GM23338 (cell line): ENCODE measurements at regions not wholly inside any gene's neighbourhood (a gene's known extent, or its start where the extent isn't known, plus 50 kb on each side); places are given as distances from the start of the nearest gene placed in this dataset.

Experiments
- ATAC-seq: fragments of 200-7000 bp; cut with Tn5 transposase; 3 replicates; pipeline ENCODE4 v1.9.1; 2020
- DNase-seq: peaks from one replicate; pipeline ENCODE4 v3.0.0-alpha.2; 2015; ENCODE audit warnings: low spot score
- H2AFZ ChIP-seq: fragments of 200-600 bp; sonication (generic); 2 replicates; pipeline ENCODE4 v1.8.0; 2016; ENCODE audit warnings: antibody characterized with exemption, mild to moderate bottlenecking, moderate library complexity
- H3F3A ChIP-seq: fragments of 200-600 bp; sonication (generic); replicated peaks from 2 replicates; pipeline ENCODE4 v1.8.0; 2017; ENCODE audit warnings: antibody characterized with exemption, mixed run types, low read depth
- H3K27ac ChIP-seq: fragments of 200-600 bp; sonication (generic); 2 replicates; pipeline ENCODE4 v1.6.1; 2016; ENCODE audit warnings: low read depth
- H3K27me3 ChIP-seq: fragments of 200-600 bp; sonication (generic); 2 replicates; pipeline ENCODE4 v1.8.0; 2016; ENCODE audit warnings: mild to moderate bottlenecking, mixed run types, moderate library complexity; ENCODE audit not compliant: insufficient read depth
- H3K36me3 ChIP-seq: fragments of 200-600 bp; sonication (generic); 2 replicates; pipeline ENCODE4 v1.8.0; 2016; ENCODE audit warnings: mild to moderate bottlenecking; ENCODE audit not compliant: insufficient read depth
- H3K4me1 ChIP-seq: fragments of 200-600 bp; sonication (generic); 2 replicates; pipeline ENCODE4 v1.8.0; 2016; ENCODE audit warnings: mild to moderate bottlenecking, moderate library complexity; ENCODE audit not compliant: insufficient read depth
- H3K4me2 ChIP-seq: fragments of 200-600 bp; sonication (generic); 2 replicates; pipeline ENCODE4 v1.7.1; 2017; ENCODE audit warnings: mixed run types
- H3K4me3 ChIP-seq: fragments of 200-600 bp; sonication (generic); 2 replicates; pipeline ENCODE4 v1.6.1; 2016; ENCODE audit warnings: mixed run types
- H3K79me2 ChIP-seq: fragments of 200-600 bp; sonication (generic); replicated peaks from 2 replicates; pipeline ENCODE4 v1.8.0; 2017; ENCODE audit warnings: mild to moderate bottlenecking; ENCODE audit not compliant: insufficient read depth
- H3K9me2 ChIP-seq: fragments of 200-600 bp; sonication (generic); 2 replicates; pipeline ENCODE4 v1.8.0; 2017; ENCODE audit not compliant: insufficient read depth
- H4K20me1 ChIP-seq: fragments of 200-600 bp; sonication (generic); replicated peaks from 2 replicates; pipeline ENCODE4 v1.8.0; 2017; ENCODE audit warnings: mild to moderate bottlenecking; ENCODE audit not compliant: insufficient read depth
- H3K27ac Mint-ChIP-seq: 2 replicates; pipeline ENCODE4 v1.8.0; 2020; ENCODE audit warnings: inconsistent platforms, mild to moderate bottlenecking, moderate library complexity, mixed read lengths
- H3K27me3 Mint-ChIP-seq: 3 replicates; pipeline ENCODE4 v1.8.0; 2022; ENCODE audit warnings: low read depth, mild to moderate bottlenecking, moderate library complexity, mixed read lengths, inconsistent platforms; ENCODE audit not compliant: insufficient read depth, poor library complexity
- H3K36me3 Mint-ChIP-seq: 3 replicates; pipeline ENCODE4 v1.8.0; 2021; ENCODE audit warnings: low read depth, mild to moderate bottlenecking, inconsistent platforms, moderate library complexity, mixed read lengths
- H3K4me1 Mint-ChIP-seq: 3 replicates; pipeline ENCODE4 v1.8.0; 2020; ENCODE audit warnings: mild to moderate bottlenecking, inconsistent platforms, mixed read lengths
- H3K4me3 Mint-ChIP-seq: 3 replicates; pipeline ENCODE4 v1.8.0; 2021; ENCODE audit warnings: moderate library complexity, mild to moderate bottlenecking, inconsistent platforms, mixed read lengths
- H3K9me3 Mint-ChIP-seq: 3 replicates; pipeline ENCODE4 v1.8.0; 2020; ENCODE audit warnings: moderate library complexity, mild to moderate bottlenecking, inconsistent platforms, mixed read lengths
- EZH2 ChIP-seq: fragments of 200-600 bp; sonication (generic); IDR thresholded peaks from one replicate; pipeline ENCODE4 v1.8.0; 2017; ENCODE audit warnings: antibody characterized with exemption, mild to moderate bottlenecking, low read depth; ENCODE audit not compliant: unreplicated experiment
- EZH2phosphoT487 ChIP-seq: fragments of 200-600 bp; sonication (generic); IDR thresholded peaks from one replicate; pipeline ENCODE4 v1.8.1; 2018; ENCODE audit warnings: antibody characterized with exemption; ENCODE audit not compliant: unreplicated experiment
- JUNB ChIP-seq: IDR thresholded peaks from one replicate; pipeline ENCODE4 v1.6.1; 2016; ENCODE audit warnings: antibody characterized with exemption; ENCODE audit not compliant: unreplicated experiment
- POLR2AphosphoS5 ChIP-seq: IDR thresholded peaks from 2 replicates; pipeline ENCODE4 v1.6.1; 2016; ENCODE audit warnings: antibody characterized with exemption, low read depth
- STAT1 ChIP-seq: IDR thresholded peaks from one replicate; pipeline ENCODE4 v1.6.1; 2016; ENCODE audit warnings: antibody characterized with exemption; ENCODE audit not compliant: unreplicated experiment
- TF ChIP-seq, protein P1 (sequence below): IDR thresholded peaks from one replicate; pipeline ENCODE4 v1.6.1; 2018; ENCODE audit warnings: antibody characterized with exemption; ENCODE audit not compliant: unreplicated experiment
- TF ChIP-seq, protein P2 (sequence below): fragments of 250-450 bp; sonication (Bioruptor Pico); IDR thresholded peaks from 2 replicates; pipeline ENCODE4 v1.5.0; 2020; ENCODE audit warnings: mild to moderate bottlenecking, moderate library complexity
- TF ChIP-seq, protein P3 (sequence below): IDR thresholded peaks from 2 replicates; pipeline ENCODE4 v1.6.1; 2016; ENCODE audit warnings: antibody characterized with exemption

DNA sequence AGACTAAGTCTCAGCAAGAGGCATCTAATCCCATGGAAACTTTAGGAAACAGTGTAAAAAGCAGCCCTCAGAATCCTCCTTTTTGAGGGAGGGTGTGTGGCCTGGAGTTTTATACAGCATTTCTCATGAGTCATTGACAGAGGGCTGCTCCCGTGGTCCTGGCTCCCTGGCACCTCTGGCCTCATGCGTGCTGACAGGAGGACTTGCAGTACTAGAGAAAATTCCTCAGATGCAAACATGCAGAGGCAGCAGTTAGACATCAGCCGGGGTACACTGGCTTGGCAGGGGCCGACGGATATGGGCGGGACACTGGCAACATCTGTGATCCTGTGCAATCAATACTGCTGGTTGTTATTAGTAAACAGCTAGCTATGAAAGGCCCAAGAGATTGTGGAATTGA is 925.1 kb upstream of the CELF2 start:
- TF ChIP-seq EZH2phosphoT487 (no peak), JUNB (no peak), STAT1 (no peak), POLR2AphosphoS5 (no peak), EZH2 (no peak)
- TF ChIP-seq, protein P1, sequence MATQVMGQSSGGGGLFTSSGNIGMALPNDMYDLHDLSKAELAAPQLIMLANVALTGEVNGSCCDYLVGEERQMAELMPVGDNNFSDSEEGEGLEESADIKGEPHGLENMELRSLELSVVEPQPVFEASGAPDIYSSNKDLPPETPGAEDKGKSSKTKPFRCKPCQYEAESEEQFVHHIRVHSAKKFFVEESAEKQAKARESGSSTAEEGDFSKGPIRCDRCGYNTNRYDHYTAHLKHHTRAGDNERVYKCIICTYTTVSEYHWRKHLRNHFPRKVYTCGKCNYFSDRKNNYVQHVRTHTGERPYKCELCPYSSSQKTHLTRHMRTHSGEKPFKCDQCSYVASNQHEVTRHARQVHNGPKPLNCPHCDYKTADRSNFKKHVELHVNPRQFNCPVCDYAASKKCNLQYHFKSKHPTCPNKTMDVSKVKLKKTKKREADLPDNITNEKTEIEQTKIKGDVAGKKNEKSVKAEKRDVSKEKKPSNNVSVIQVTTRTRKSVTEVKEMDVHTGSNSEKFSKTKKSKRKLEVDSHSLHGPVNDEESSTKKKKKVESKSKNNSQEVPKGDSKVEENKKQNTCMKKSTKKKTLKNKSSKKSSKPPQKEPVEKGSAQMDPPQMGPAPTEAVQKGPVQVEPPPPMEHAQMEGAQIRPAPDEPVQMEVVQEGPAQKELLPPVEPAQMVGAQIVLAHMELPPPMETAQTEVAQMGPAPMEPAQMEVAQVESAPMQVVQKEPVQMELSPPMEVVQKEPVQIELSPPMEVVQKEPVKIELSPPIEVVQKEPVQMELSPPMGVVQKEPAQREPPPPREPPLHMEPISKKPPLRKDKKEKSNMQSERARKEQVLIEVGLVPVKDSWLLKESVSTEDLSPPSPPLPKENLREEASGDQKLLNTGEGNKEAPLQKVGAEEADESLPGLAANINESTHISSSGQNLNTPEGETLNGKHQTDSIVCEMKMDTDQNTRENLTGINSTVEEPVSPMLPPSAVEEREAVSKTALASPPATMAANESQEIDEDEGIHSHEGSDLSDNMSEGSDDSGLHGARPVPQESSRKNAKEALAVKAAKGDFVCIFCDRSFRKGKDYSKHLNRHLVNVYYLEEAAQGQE, result no peak
- TF ChIP-seq, protein P2, sequence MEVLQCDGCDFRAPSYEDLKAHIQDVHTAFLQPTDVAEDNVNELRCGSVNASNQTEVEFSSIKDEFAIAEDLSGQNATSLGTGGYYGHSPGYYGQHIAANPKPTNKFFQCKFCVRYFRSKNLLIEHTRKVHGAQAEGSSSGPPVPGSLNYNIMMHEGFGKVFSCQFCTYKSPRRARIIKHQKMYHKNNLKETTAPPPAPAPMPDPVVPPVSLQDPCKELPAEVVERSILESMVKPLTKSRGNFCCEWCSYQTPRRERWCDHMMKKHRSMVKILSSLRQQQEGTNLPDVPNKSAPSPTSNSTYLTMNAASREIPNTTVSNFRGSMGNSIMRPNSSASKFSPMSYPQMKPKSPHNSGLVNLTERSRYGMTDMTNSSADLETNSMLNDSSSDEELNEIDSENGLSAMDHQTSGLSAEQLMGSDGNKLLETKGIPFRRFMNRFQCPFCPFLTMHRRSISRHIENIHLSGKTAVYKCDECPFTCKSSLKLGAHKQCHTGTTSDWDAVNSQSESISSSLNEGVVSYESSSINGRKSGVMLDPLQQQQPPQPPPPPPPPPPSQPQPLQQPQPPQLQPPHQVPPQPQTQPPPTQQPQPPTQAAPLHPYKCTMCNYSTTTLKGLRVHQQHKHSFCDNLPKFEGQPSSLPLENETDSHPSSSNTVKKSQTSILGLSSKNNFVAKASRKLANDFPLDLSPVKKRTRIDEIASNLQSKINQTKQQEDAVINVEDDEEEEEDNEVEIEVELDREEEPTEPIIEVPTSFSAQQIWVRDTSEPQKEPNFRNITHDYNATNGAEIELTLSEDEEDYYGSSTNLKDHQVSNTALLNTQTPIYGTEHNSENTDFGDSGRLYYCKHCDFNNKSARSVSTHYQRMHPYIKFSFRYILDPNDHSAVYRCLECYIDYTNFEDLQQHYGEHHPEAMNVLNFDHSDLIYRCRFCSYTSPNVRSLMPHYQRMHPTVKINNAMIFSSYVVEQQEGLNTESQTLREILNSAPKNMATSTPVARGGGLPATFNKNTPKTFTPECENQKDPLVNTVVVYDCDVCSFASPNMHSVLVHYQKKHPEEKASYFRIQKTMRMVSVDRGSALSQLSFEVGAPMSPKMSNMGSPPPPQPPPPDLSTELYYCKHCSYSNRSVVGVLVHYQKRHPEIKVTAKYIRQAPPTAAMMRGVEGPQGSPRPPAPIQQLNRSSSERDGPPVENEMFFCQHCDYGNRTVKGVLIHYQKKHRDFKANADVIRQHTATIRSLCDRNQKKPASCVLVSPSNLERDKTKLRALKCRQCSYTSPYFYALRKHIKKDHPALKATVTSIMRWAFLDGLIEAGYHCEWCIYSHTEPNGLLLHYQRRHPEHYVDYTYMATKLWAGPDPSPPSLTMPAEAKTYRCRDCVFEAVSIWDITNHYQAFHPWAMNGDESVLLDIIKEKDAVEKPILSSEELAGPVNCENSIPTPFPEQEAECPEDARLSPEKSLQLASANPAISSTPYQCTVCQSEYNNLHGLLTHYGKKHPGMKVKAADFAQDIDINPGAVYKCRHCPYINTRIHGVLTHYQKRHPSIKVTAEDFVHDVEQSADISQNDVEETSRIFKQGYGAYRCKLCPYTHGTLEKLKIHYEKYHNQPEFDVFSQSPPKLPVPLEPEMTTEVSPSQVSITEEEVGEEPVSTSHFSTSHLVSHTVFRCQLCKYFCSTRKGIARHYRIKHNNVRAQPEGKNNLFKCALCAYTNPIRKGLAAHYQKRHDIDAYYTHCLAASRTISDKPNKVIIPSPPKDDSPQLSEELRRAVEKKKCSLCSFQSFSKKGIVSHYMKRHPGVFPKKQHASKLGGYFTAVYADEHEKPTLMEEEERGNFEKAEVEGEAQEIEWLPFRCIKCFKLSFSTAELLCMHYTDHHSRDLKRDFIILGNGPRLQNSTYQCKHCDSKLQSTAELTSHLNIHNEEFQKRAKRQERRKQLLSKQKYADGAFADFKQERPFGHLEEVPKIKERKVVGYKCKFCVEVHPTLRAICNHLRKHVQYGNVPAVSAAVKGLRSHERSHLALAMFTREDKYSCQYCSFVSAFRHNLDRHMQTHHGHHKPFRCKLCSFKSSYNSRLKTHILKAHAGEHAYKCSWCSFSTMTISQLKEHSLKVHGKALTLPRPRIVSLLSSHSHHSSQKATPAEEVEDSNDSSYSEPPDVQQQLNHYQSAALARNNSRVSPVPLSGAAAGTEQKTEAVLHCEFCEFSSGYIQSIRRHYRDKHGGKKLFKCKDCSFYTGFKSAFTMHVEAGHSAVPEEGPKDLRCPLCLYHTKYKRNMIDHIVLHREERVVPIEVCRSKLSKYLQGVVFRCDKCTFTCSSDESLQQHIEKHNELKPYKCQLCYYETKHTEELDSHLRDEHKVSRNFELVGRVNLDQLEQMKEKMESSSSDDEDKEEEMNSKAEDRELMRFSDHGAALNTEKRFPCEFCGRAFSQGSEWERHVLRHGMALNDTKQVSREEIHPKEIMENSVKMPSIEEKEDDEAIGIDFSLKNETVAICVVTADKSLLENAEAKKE (CRISPR knock-in tag), result no peak
- TF ChIP-seq, protein P3, sequence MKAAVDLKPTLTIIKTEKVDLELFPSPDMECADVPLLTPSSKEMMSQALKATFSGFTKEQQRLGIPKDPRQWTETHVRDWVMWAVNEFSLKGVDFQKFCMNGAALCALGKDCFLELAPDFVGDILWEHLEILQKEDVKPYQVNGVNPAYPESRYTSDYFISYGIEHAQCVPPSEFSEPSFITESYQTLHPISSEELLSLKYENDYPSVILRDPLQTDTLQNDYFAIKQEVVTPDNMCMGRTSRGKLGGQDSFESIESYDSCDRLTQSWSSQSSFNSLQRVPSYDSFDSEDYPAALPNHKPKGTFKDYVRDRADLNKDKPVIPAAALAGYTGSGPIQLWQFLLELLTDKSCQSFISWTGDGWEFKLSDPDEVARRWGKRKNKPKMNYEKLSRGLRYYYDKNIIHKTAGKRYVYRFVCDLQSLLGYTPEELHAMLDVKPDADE, result no peak
- Mint-ChIP-seq H3K27me3 (no peaks in the 10 kb centered on the region), H3K9me3 (no peaks in the 10 kb centered on the region), H3K4me3 (no peak overlapping the region), H3K36me3 (no peaks in the 10 kb centered on the region; the same call in 2 of the 3 replicates), H3K4me1 (peaks cover 3% of the 10 kb centered on the region; the same call in 1 of the 3 replicates), H3K27ac (no peak overlapping the region; the same call in 1 of the 2 replicates)
- H3K9me2 ChIP-seq, result no peaks in the 10 kb centered on the region; the same call in 1 of the 2 replicates
- H3K4me3 ChIP-seq, result no peak overlapping the region
- no peaks in the 10 kb centered on the region for H4K20me1 ChIP-seq
- no peaks in the 10 kb centered on the region for H3K36me3 ChIP-seq
- no peaks in the 10 kb centered on the region for H3K79me2 ChIP-seq
- H2AFZ ChIP-seq, result peak overlapping the region; percentile 81
- peak; percentile 53 for ATAC-seq
- no peak overlapping the region for H3K4me2 ChIP-seq
- no peaks in the 10 kb centered on the region for H3F3A ChIP-seq
- peak; percentile 2 for DNase-seq
- H3K27me3 ChIP-seq, result no peaks in the 10 kb centered on the region
- no peaks in the 10 kb centered on the region for H3K4me1 ChIP-seq
- no peak overlapping the region for H3K27ac ChIP-seq
